GM23338 (cell line): ENCODE measurements at regions not wholly inside any gene's neighbourhood (a gene's known extent, or its start where the extent isn't known, plus 50 kb on each side); places are given as distances from the start of the nearest gene placed in this dataset.

Experiments
- ATAC-seq: fragments of 200-7000 bp; cut with Tn5 transposase; 3 replicates; pipeline ENCODE4 v1.9.1; 2020
- DNase-seq: peaks from one replicate; pipeline ENCODE4 v3.0.0-alpha.2; 2015; ENCODE audit warnings: low spot score
- H2AFZ ChIP-seq: fragments of 200-600 bp; sonication (generic); 2 replicates; pipeline ENCODE4 v1.8.0; 2016; ENCODE audit warnings: antibody characterized with exemption, mild to moderate bottlenecking, moderate library complexity
- H3F3A ChIP-seq: fragments of 200-600 bp; sonication (generic); replicated peaks from 2 replicates; pipeline ENCODE4 v1.8.0; 2017; ENCODE audit warnings: antibody characterized with exemption, mixed run types, low read depth
- H3K27ac ChIP-seq: fragments of 200-600 bp; sonication (generic); 2 replicates; pipeline ENCODE4 v1.6.1; 2016; ENCODE audit warnings: low read depth
- H3K27me3 ChIP-seq: fragments of 200-600 bp; sonication (generic); 2 replicates; pipeline ENCODE4 v1.8.0; 2016; ENCODE audit warnings: mild to moderate bottlenecking, mixed run types, moderate library complexity; ENCODE audit not compliant: insufficient read depth
- H3K36me3 ChIP-seq: fragments of 200-600 bp; sonication (generic); 2 replicates; pipeline ENCODE4 v1.8.0; 2016; ENCODE audit warnings: mild to moderate bottlenecking; ENCODE audit not compliant: insufficient read depth
- H3K4me1 ChIP-seq: fragments of 200-600 bp; sonication (generic); 2 replicates; pipeline ENCODE4 v1.8.0; 2016; ENCODE audit warnings: mild to moderate bottlenecking, moderate library complexity; ENCODE audit not compliant: insufficient read depth
- H3K4me2 ChIP-seq: fragments of 200-600 bp; sonication (generic); 2 replicates; pipeline ENCODE4 v1.7.1; 2017; ENCODE audit warnings: mixed run types
- H3K4me3 ChIP-seq: fragments of 200-600 bp; sonication (generic); 2 replicates; pipeline ENCODE4 v1.6.1; 2016; ENCODE audit warnings: mixed run types
- H3K79me2 ChIP-seq: fragments of 200-600 bp; sonication (generic); replicated peaks from 2 replicates; pipeline ENCODE4 v1.8.0; 2017; ENCODE audit warnings: mild to moderate bottlenecking; ENCODE audit not compliant: insufficient read depth
- H3K9me2 ChIP-seq: fragments of 200-600 bp; sonication (generic); 2 replicates; pipeline ENCODE4 v1.8.0; 2017; ENCODE audit not compliant: insufficient read depth
- H4K20me1 ChIP-seq: fragments of 200-600 bp; sonication (generic); replicated peaks from 2 replicates; pipeline ENCODE4 v1.8.0; 2017; ENCODE audit warnings: mild to moderate bottlenecking; ENCODE audit not compliant: insufficient read depth
- H3K27ac Mint-ChIP-seq: 2 replicates; pipeline ENCODE4 v1.8.0; 2020; ENCODE audit warnings: inconsistent platforms, mild to moderate bottlenecking, moderate library complexity, mixed read lengths
- H3K27me3 Mint-ChIP-seq: 3 replicates; pipeline ENCODE4 v1.8.0; 2022; ENCODE audit warnings: low read depth, mild to moderate bottlenecking, moderate library complexity, mixed read lengths, inconsistent platforms; ENCODE audit not compliant: insufficient read depth, poor library complexity
- H3K36me3 Mint-ChIP-seq: 3 replicates; pipeline ENCODE4 v1.8.0; 2021; ENCODE audit warnings: low read depth, mild to moderate bottlenecking, inconsistent platforms, moderate library complexity, mixed read lengths
- H3K4me1 Mint-ChIP-seq: 3 replicates; pipeline ENCODE4 v1.8.0; 2020; ENCODE audit warnings: mild to moderate bottlenecking, inconsistent platforms, mixed read lengths
- H3K4me3 Mint-ChIP-seq: 3 replicates; pipeline ENCODE4 v1.8.0; 2021; ENCODE audit warnings: moderate library complexity, mild to moderate bottlenecking, inconsistent platforms, mixed read lengths
- H3K9me3 Mint-ChIP-seq: 3 replicates; pipeline ENCODE4 v1.8.0; 2020; ENCODE audit warnings: moderate library complexity, mild to moderate bottlenecking, inconsistent platforms, mixed read lengths
- ETS1 ChIP-seq: IDR thresholded peaks from 2 replicates; pipeline ENCODE4 v1.6.1; 2016; ENCODE audit warnings: antibody characterized with exemption
- EZH2 ChIP-seq: fragments of 200-600 bp; sonication (generic); IDR thresholded peaks from one replicate; pipeline ENCODE4 v1.8.0; 2017; ENCODE audit warnings: antibody characterized with exemption, mild to moderate bottlenecking, low read depth; ENCODE audit not compliant: unreplicated experiment
- POLR2AphosphoS5 ChIP-seq: IDR thresholded peaks from 2 replicates; pipeline ENCODE4 v1.6.1; 2016; ENCODE audit warnings: antibody characterized with exemption, low read depth
- REST ChIP-seq: IDR thresholded peaks from one replicate; pipeline ENCODE4 v1.6.1; 2018; ENCODE audit warnings: antibody characterized with exemption; ENCODE audit not compliant: unreplicated experiment
- ZNF331 ChIP-seq: fragments of 250-450 bp; sonication (Bioruptor Pico); IDR thresholded peaks from 2 replicates; pipeline ENCODE4 v1.5.0; 2020; ENCODE audit warnings: low read depth, mild to moderate bottlenecking, moderate library complexity
- ZNF462 ChIP-seq: fragments of 250-450 bp; sonication (Bioruptor Pico); IDR thresholded peaks from 2 replicates; pipeline ENCODE4 v1.5.0; 2020; ENCODE audit warnings: mild to moderate bottlenecking, moderate library complexity

- no peak for TF ChIP-seq REST
- no peak for TF ChIP-seq ZNF331 (CRISPR knock-in tag)
Observed at GRCh38 chr15:96412906-96413231, 82.4 kb downstream of the NR2F2 start (continued).

- H3K27me3 ChIP-seq: peaks cover 100% of the 10 kb centered on the region
Observed at GRCh38 chr15:96413657-96414056, 83.2 kb downstream of the NR2F2 start.

More at GRCh38 chr15:96413657-96414056, 83.2 kb downstream of the NR2F2 start:
- H3K4me2 ChIP-seq: no peak overlapping the region
- peaks cover 46% of the 10 kb centered on the region for H4K20me1 ChIP-seq
- no peak overlapping the region for H3K4me3 ChIP-seq
- peaks cover 99% of the 10 kb centered on the region for H3K27me3 Mint-ChIP-seq
- H3K4me1 ChIP-seq: peaks cover 64% of the 10 kb centered on the region
- no peak overlapping the region for H3K27ac ChIP-seq
- H3K36me3 ChIP-seq: no peaks in the 10 kb centered on the region
- peak; percentile 27 for DNase-seq
- no peaks in the 10 kb centered on the region for H3K9me2 ChIP-seq
- H3K27ac Mint-ChIP-seq: no peak overlapping the region
- no peak overlapping the region for H2AFZ ChIP-seq
- no peak overlapping the region for H3K4me3 Mint-ChIP-seq
- no peaks in the 10 kb centered on the region for H3K36me3 Mint-ChIP-seq
- no peak for ATAC-seq
- peaks cover 39% of the 10 kb centered on the region for H3K4me1 Mint-ChIP-seq
- H3K79me2 ChIP-seq: no peaks in the 10 kb centered on the region
- H3K9me3 Mint-ChIP-seq: peaks cover 2% of the 10 kb centered on the region; the same call in 1 of the 3 replicates
- peaks cover 22% of the 10 kb centered on the region for H3F3A ChIP-seq
- TF ChIP-seq ZNF462: no peak
- TF ChIP-seq POLR2AphosphoS5: no peak
- peak; percentile 86 for TF ChIP-seq EZH2
- TF ChIP-seq ETS1: no peak
